ENCODE measurements at regions not wholly inside any gene's neighbourhood (a gene's known extent, or its start where the extent isn't known, plus 50 kb on each side); places are given as distances from the start of the nearest gene placed in this dataset.

DNA sequence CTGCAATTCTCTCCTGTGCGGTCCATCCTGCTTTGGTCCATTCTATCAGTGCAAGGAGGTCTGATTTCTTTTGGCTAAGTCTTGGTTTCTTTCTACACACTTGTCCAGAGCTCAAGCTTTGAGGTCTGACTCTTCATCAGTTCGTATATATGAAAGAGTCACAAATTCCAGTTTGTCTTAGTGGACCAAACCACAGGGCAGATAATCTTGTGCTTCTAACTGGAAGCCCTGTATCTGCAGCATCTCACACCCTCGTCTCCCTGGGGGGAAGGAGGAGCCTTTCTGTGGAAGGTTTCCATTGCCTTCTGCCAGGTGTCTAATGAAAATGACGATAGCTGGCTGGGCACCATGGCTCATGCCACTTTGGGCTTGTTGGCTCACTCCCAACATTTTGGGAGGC lies 148.5 kb downstream of the SPP2 start:
- TF ChIP-seq EZH2 (IDR thresholded peaks at IDR 0.05; ENCODE audit: borderline replicate concordance, low read length) = no peak
- TF ChIP-seq CTCF (IDR thresholded peaks at IDR 0.05; ENCODE audit: low read length) = no peak
